ENCODE measurements at regions not wholly inside any gene's neighbourhood (a gene's known extent, or its start where the extent isn't known, plus 50 kb on each side); places are given as distances from the start of the nearest gene placed in this dataset.
A peak's percentile ranks its signal among the peaks of the same experiment; 100 is the strongest.
"Not testable (repeated sequence)": the region's sequence is repeated elsewhere in the genome, so short reads cannot be mapped to it uniquely, and the experiment has no call there.

- DNase-seq (ENCODE audit: low read depth): no peak
- Histone ChIP-seq H3K4me3 (ENCODE audit: low read depth, low read length) (no peak overlapping the region), H3K36me3 (ENCODE audit: control insufficient read depth, insufficient read depth, low read length) (no peaks in the 10 kb centered on the region), H3K27me3 (ENCODE audit: control insufficient read depth, insufficient read depth, low read length) (no peaks in the 10 kb centered on the region)
- no peak for TF ChIP-seq CTCF (IDR thresholded peaks at IDR 0.05; ENCODE audit: insufficient read depth, low read length, severe bottlenecking)
- no peak for FAIRE-seq
Observed at GRCh38 chr21:28592205-28592865, 400.3 kb downstream of the LTN1 start.

- no peaks in the 10 kb centered on the region for H3K36me3 ChIP-seq (ENCODE audit: control insufficient read depth, insufficient read depth, low read length)
- no peak for TF ChIP-seq CTCF (IDR thresholded peaks at IDR 0.05; ENCODE audit: insufficient read depth, low read length, severe bottlenecking)
- H3K4me3 ChIP-seq (ENCODE audit: low read depth, low read length): no peak overlapping the region
- DNase-seq (ENCODE audit: low read depth) (no peak), FAIRE-seq (no peak)
- H3K27me3 ChIP-seq (ENCODE audit: control insufficient read depth, insufficient read depth, low read length): no peaks in the 10 kb centered on the region
Observed at GRCh38 chr21:28590676-28591075, 402.0 kb downstream of the LTN1 start.

GRCh38 chr21:28590026-28590425 is 402.7 kb downstream of the LTN1 start:
- TF ChIP-seq CTCF (IDR thresholded peaks at IDR 0.05; ENCODE audit: insufficient read depth, low read length, severe bottlenecking): no peak
- no peaks in the 10 kb centered on the region for H3K36me3 ChIP-seq (ENCODE audit: control insufficient read depth, insufficient read depth, low read length)
- no peak overlapping the region for H3K4me3 ChIP-seq (ENCODE audit: low read depth, low read length)
- no peak for FAIRE-seq
- no peak for DNase-seq (ENCODE audit: low read depth)
- no peaks in the 10 kb centered on the region for H3K27me3 ChIP-seq (ENCODE audit: control insufficient read depth, insufficient read depth, low read length)

- Histone ChIP-seq H3K36me3 (ENCODE audit: control insufficient read depth, insufficient read depth, low read length) (no peaks in the 10 kb centered on the region), H3K27me3 (ENCODE audit: control insufficient read depth, insufficient read depth, low read length) (no peaks in the 10 kb centered on the region), H3K4me3 (ENCODE audit: low read depth, low read length) (no peak overlapping the region)
- TF ChIP-seq CTCF (IDR thresholded peaks at IDR 0.05; ENCODE audit: insufficient read depth, low read length, severe bottlenecking): no peak
- DNase-seq (ENCODE audit: low read depth) (no peak), FAIRE-seq (no peak)
Observed at GRCh38 chr21:28588997-28589396, 403.7 kb downstream of the LTN1 start.

GRCh38 chr21:28587748-28588147 is 404.9 kb downstream of the LTN1 start:
- no peak for TF ChIP-seq CTCF (IDR thresholded peaks at IDR 0.05; ENCODE audit: insufficient read depth, low read length, severe bottlenecking)
- no peak for FAIRE-seq
- peak; percentile 22 for DNase-seq (ENCODE audit: low read depth)
- H3K27me3 ChIP-seq (ENCODE audit: control insufficient read depth, insufficient read depth, low read length): no peaks in the 10 kb centered on the region
- no peaks in the 10 kb centered on the region for H3K36me3 ChIP-seq (ENCODE audit: control insufficient read depth, insufficient read depth, low read length)
- no peak overlapping the region for H3K4me3 ChIP-seq (ENCODE audit: low read depth, low read length)

GRCh38 chr21:28581976-28582375 is 410.7 kb downstream of the LTN1 start:
- H3K4me3 ChIP-seq (ENCODE audit: low read depth, low read length): no peak overlapping the region
- H3K27me3 ChIP-seq (ENCODE audit: control insufficient read depth, insufficient read depth, low read length): no peaks in the 10 kb centered on the region
- no peak for FAIRE-seq
- DNase-seq (ENCODE audit: low read depth): no peak
- H3K36me3 ChIP-seq (ENCODE audit: control insufficient read depth, insufficient read depth, low read length): no peaks in the 10 kb centered on the region
- no peak for TF ChIP-seq CTCF (IDR thresholded peaks at IDR 0.05; ENCODE audit: insufficient read depth, low read length, severe bottlenecking)

- not testable (repeated sequence) for H3K27me3 ChIP-seq (ENCODE audit: control insufficient read depth, insufficient read depth, low read length); H3K4me3 ChIP-seq (ENCODE audit: low read depth, low read length); H3K36me3 ChIP-seq (ENCODE audit: control insufficient read depth, insufficient read depth, low read length); DNase-seq (ENCODE audit: low read depth)
- FAIRE-seq: peak; percentile 90
Observed at GRCh38 chr21:28581311-28581731, 411.4 kb downstream of the LTN1 start.
